ENCODE measurements at regions not wholly inside any gene's neighbourhood (a gene's known extent, or its start where the extent isn't known, plus 50 kb on each side); places are given as distances from the start of the nearest gene placed in this dataset.

DNA sequence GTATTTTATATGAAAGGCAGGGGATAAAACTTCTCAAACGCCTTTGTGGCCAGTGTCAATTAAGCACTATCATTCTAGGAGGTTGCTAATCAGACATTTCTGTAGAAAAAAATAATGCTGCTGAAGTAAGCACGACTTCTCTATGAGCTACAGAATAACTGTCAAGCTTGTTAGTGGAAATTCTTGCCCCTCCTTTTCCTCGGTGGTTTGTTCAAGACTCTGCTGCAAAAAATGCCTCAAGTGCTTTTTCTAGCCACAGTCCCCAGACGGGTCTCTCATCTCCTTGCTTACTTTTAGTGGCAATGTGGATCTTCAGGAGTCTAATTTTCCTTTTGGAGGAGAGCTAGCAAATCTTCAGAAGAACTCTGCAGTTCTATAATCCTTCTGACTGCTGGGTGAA is 452.0 kb downstream of the FUT8 start:
- no peak for TF ChIP-seq JUND (IDR thresholded peaks at IDR 0.05; ENCODE audit: low read depth)
- no peak for DNase-seq (ENCODE audit: low read depth in 1 of 2, low spot score in 1 of 2)
- in situ Hi-C loops (cut with HindIII; ENCODE audit: low pct_unique_long_range_greater_than_20kb, low sequenced_read_pairs), result no loop called here

DNA sequence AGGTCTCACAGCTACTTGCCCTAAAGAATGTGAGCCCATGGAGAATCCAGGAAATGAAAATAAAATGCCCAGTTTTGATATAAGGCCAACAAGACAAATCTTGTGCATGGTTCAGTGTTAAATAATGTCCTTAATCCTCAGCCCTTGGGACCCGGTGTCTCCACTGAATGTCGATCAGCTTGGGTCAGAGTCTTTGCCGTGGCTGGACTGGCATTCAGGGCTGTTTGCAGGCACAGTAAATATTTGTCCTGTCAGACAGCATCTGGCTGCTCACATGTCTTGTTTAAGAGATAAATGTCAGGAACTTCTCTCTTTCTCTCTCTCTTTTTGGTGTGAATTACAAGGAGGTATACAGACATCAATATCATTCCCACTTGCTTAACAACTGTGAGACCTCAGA is 452.5 kb downstream of the FUT8 start:
- no peak for TF ChIP-seq JUND (IDR thresholded peaks at IDR 0.05; ENCODE audit: low read depth)
- peak in 1 of 2 experiments; percentile 24 for DNase-seq (ENCODE audit: low read depth in 1 of 2, low spot score in 1 of 2)
- in situ Hi-C loops (cut with HindIII; ENCODE audit: low pct_unique_long_range_greater_than_20kb, low sequenced_read_pairs), result no loop called here

DNA sequence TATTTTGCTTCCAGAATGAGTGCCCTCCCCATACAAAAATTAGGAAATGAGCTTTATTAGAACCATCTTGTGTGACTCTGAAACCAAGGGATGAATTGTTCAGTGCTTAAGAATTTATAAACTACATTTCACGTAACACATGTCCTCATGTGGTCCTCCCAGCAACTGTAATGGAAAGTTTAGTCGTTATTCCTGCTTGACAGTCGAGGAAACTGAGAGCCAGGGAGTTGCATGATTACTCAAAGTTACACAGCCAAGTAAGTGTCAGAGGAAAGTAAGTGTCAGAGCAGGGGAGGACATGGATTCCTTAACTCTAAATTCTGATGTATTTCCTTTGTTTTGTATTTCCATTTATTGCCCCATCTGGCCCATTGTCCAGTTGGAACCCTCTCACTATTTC is 453.9 kb downstream of the FUT8 start:
- in situ Hi-C loops (cut with HindIII; ENCODE audit: low pct_unique_long_range_greater_than_20kb, low sequenced_read_pairs), result no loop called here
- no peak for TF ChIP-seq JUND (IDR thresholded peaks at IDR 0.05; ENCODE audit: low read depth)
- DNase-seq (ENCODE audit: low read depth in 1 of 2, low spot score in 1 of 2), result no peak

DNA sequence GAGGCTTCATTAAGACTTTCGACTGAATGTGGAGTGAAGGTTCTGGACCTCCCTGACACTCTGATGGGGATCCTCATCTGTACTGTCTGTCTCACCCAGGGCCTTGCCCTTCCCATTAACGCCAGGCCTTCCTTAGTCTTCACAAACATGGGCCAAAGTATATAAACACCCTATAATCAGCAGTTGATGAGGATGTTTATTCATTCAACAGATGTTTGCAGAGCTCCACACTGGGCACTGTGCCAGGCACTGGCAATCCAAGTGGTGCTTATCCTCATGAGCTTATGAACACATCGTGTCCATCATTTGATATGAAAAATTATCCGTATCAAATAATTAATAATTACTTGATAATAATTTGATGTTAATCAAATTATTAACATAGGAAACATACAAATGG is 454.4 kb downstream of the FUT8 start:
- no peak for TF ChIP-seq JUND (IDR thresholded peaks at IDR 0.05; ENCODE audit: low read depth)
- no peak for DNase-seq (ENCODE audit: low read depth in 1 of 2, low spot score in 1 of 2)
- in situ Hi-C loops (cut with HindIII; ENCODE audit: low pct_unique_long_range_greater_than_20kb, low sequenced_read_pairs), result no loop called here

DNA sequence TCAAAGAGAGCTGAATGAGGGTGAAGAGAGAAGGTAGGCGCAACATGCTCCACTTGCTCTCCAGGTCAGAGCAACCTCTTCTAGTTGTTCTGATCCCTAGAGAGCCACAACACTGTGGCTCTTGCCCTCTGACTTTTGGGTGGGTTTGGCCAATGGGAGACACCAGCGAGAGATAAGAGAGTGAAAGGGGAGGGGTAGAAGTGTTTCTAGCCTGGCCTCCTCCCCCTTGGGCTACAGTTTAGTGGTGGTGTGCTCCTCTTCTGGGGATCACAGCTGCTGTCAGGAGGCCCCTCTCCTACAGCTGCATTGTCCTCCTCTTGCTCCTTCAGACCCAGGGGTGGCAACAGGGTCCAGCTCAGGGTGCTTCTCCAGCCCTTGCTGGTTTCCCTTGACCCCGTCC is 454.8 kb downstream of the FUT8 start:
- no peak for DNase-seq (ENCODE audit: low read depth in 1 of 2, low spot score in 1 of 2)
- no peak for TF ChIP-seq JUND (IDR thresholded peaks at IDR 0.05; ENCODE audit: low read depth)
- in situ Hi-C loops (cut with HindIII; ENCODE audit: low pct_unique_long_range_greater_than_20kb, low sequenced_read_pairs), result no loop called here

DNA sequence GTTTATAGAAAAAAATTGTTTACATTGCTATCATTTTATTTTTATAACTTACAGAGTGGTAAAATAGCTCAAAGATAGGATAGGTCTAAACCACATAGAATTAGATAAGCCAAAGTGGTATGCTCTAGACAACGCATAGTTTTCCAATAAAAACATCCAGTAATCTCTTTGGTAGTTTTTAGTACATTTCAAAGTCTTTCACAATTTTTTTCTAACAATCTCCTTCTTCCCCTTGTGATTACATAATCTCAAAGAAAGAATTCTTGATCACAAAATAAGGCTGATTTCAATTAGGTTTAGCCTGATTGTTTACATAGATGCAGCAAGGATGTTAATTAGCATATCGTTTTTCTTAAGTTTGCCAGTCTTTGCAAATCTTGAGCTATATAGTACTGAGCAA is 460.0 kb downstream of the FUT8 start:
- no peak for DNase-seq (ENCODE audit: low read depth in 1 of 2, low spot score in 1 of 2)
- TF ChIP-seq JUND (IDR thresholded peaks at IDR 0.05; ENCODE audit: low read depth), result no peak
- in situ Hi-C loops (cut with HindIII; ENCODE audit: low pct_unique_long_range_greater_than_20kb, low sequenced_read_pairs), result no loop called here

DNA sequence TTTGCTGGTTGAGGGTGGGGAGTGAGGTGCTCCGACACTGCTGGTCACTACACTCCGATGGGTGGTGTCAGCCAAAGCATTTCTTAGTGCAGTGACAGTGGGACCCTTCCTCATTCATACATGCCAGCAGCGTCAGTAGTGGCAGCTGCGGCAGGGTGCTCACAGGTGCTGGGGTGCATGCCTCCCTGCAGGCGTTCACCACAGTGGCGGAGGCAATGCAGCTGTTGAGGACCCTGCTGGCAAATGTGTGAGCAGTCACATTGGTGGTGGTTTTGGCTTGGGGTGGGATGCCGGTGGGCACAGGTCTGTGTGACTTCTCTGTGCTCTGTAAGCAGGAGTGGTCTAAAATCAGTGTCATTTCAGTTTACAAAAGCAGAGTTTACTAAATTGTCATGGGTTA is 464.6 kb downstream of the FUT8 start:
- in situ Hi-C loops (cut with HindIII; ENCODE audit: low pct_unique_long_range_greater_than_20kb, low sequenced_read_pairs), result no loop called here
- DNase-seq (ENCODE audit: low read depth in 1 of 2, low spot score in 1 of 2), result no peak
- no peak for TF ChIP-seq JUND (IDR thresholded peaks at IDR 0.05; ENCODE audit: low read depth)

DNA sequence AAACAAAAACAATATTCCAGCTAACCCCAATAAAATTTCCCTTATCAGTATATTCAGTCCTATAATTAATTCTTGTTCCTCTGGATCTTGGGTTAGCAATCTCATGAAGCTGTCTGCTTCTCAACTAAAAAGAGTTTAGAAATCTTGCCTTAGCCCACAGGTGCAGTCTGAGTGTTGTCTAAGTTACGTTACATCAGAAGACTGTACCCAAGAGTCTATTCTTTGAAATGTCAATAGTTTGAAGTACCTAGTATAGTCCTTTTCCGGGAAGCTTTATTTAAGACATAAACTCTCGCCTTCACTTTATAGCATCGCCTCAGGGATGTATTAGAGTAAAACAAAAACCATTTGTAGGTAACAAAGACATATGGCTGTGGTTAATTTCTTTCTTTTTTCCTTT is 465.1 kb downstream of the FUT8 start:
- no peak for TF ChIP-seq JUND (IDR thresholded peaks at IDR 0.05; ENCODE audit: low read depth)
- in situ Hi-C loops (cut with HindIII; ENCODE audit: low pct_unique_long_range_greater_than_20kb, low sequenced_read_pairs), result no loop called here
- DNase-seq (ENCODE audit: low read depth in 1 of 2, low spot score in 1 of 2), result no peak

DNA sequence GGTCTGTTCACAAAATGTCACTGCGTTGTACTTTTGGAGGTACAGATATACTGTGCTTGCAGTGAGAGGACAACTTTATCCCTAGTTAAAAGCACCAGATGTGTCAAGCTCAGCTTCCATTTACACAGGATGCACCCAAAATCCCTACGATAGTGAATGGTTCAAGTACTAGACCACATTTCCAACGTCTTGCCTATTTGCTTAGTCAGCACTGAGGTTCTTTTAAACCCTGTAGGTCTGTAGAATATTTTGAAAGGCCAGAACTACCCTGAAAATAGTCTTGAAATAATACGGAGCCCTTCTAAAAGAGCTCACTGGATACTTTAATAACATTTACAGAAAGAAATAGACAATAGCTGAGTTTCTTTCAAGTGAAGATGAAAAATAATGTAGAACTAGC is 466.1 kb downstream of the FUT8 start:
- no peak for TF ChIP-seq JUND (IDR thresholded peaks at IDR 0.05; ENCODE audit: low read depth)
- in situ Hi-C loops (cut with HindIII; ENCODE audit: low pct_unique_long_range_greater_than_20kb, low sequenced_read_pairs), result no loop called here
- no peak for DNase-seq (ENCODE audit: low read depth in 1 of 2, low spot score in 1 of 2)

DNA sequence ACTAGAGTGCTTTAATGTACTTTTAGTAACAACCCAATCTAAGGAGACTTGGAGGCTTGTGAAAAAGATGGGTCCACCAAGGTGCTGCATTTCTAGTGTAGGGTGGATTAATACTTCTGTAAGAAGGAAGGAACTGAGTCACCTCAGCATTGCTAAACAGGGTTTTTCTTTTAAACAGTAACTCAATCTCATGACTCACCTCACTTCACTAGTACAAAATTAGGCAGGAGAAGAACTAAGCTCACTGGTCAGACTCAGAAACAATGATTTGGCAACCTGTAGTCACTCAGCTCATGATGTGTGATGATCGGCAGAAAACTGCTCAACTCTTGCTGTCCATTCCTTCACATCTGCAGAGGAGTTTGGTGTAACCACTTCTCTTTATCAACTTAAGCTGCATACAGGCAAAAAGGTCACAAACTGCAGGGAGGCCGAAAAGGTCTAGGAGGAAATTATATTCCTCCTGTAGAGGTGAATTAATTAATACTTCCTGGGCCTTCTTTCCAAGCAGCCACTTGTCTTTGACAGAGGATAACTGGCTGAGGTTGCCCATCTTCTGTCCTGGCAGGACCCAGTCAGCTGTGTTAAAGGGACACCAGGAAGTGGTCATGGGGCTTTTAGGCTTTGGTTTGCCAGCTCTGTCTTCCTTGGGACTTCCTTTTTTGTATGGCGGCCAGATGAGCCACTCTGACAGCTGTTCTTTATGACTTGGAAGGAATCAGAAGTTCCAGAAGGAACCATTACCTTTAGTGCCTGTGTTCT is 466.9 kb downstream of the FUT8 start:
- DNase-seq (ENCODE audit: low read depth in 1 of 2, low spot score in 1 of 2), result no peak
- in situ Hi-C loops (cut with HindIII; ENCODE audit: low pct_unique_long_range_greater_than_20kb, low sequenced_read_pairs), result no loop called here
- TF ChIP-seq JUND (IDR thresholded peaks at IDR 0.05; ENCODE audit: low read depth), result no peak

DNA sequence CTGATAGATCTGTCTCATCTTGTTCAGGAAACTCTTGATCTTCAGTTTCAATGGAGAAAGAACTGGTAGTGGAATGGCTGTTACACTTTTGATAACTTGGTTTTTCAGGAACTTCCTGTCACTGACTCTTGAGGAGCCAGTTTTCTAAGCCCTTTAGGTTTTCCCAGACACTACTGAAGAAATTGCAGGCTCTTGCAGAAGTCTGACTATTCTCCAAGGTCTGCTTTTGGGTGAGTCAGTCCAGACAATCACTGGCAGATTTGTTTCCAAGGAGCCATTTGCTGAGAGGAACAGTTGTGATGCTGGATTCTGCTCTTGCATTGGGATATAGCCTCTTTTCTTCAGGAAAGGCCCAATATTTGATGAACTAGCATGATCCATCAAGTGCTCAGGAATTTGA is 468.0 kb downstream of the FUT8 start:
- in situ Hi-C loops (cut with HindIII; ENCODE audit: low pct_unique_long_range_greater_than_20kb, low sequenced_read_pairs), result no loop called here
- DNase-seq (ENCODE audit: low read depth in 1 of 2, low spot score in 1 of 2), result no peak
- TF ChIP-seq JUND (IDR thresholded peaks at IDR 0.05; ENCODE audit: low read depth), result no peak

DNA sequence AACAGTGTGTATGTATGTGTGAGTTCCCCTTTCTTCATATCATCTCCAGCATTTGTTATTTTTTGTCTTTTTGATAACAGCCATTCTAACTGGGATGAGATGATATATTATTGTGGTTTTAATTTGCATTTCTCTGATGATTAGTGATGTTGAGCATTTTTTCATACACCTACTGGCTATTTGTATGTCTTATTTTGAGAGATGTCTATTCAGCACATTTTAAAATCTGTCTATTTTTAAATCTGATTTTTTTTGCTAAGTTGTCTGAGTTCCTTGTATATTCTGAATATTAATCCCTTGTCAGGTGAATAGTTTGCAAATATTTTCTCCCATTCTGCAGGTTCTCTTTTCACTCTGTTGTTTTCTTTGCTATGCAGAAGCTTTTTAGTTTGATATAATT is 469.1 kb downstream of the FUT8 start:
- in situ Hi-C loops (cut with HindIII; ENCODE audit: low pct_unique_long_range_greater_than_20kb, low sequenced_read_pairs), result no loop called here
- TF ChIP-seq JUND (IDR thresholded peaks at IDR 0.05; ENCODE audit: low read depth), result no peak
- DNase-seq (ENCODE audit: low read depth in 1 of 2, low spot score in 1 of 2), result no peak

DNA sequence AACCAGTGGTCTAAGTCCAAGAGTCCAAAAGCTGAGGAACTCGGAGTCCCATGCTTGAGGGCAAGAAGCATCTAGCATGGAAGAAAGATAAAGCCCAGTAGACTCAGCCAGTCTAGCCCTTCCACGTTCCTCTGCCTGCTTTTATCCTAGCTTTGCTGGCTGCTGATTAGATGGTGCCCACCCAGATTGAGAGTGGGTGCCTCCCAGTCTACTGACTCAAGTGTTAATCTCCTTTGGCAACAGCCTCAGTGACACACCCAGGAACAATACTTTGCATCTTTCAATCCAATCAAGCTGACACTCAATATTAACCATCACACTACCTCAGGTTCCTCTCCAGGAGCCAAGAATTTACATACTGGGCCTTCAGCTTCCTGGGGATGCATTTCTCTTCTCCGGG is 476.1 kb downstream of the FUT8 start:
- no peak for DNase-seq (ENCODE audit: low read depth in 1 of 2, low spot score in 1 of 2)
- in situ Hi-C loops (cut with HindIII; ENCODE audit: low pct_unique_long_range_greater_than_20kb, low sequenced_read_pairs), result no loop called here
- TF ChIP-seq JUND (IDR thresholded peaks at IDR 0.05; ENCODE audit: low read depth), result no peak

DNA sequence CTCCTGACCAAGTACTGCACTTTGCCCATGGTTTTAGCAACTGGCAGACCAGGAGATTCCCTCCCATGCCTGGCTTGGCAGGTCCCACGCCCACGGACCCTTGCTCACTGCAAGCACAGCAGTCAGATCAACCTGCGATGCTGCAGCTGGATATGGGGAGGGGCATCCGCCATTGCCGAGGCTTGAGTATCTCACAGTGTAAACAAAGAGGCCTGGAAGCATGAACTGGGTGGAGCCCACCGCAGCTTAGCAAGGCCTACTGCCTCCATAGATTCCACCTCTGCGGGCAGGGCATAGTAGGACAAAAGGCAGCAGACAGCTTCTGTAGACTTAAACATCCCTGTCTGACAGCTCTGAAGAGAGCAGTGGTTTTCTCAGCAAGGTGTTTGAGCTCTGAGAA is 479.8 kb downstream of the FUT8 start:
- in situ Hi-C loops (cut with HindIII; ENCODE audit: low pct_unique_long_range_greater_than_20kb, low sequenced_read_pairs), result no loop called here
- no peak for DNase-seq (ENCODE audit: low read depth in 1 of 2, low spot score in 1 of 2)
- no peak for TF ChIP-seq JUND (IDR thresholded peaks at IDR 0.05; ENCODE audit: low read depth)
